RWPE1 (cell line): ENCODE measurements at regions not wholly inside any gene's neighbourhood (a gene's known extent, or its start where the extent isn't known, plus 50 kb on each side); places are given as distances from the start of the nearest gene placed in this dataset.
A peak's percentile ranks its signal among the peaks of the same experiment; 100 is the strongest.

Source experiments
- CTCF ChIA-PET: fragments of 350-600 bp; sonication (Branson Sonifier 250); formaldehyde crosslinking; extraction: SDS; loops from one replicate; lab custom pipeline; 2021; lab: Yijun Ruan, JAX
- POLR2A ChIA-PET: fragments of 400-600 bp; formaldehyde crosslinking; extraction: SDS; loops from one replicate; lab custom pipeline; 2020; ENCODE audit warnings: antibody characterized with exemption; ENCODE audit not compliant: low non-redundant PET; lab: Yijun Ruan, JAX
- DNase-seq: peaks from one replicate; pipeline ENCODE4 v3.0.0; 2012; ENCODE audit warnings: low spot score
- H3K27ac ChIP-seq: fragments of 450-650 bp; 2 replicates; pipeline ENCODE4 v1.5.1; 2017
- CTCF ChIP-seq: fragments of 450-650 bp; conservative IDR thresholded peaks from 2 replicates; pipeline ENCODE4 v1.5.1; 2017; ENCODE audit warnings: low read depth, mild to moderate bottlenecking

GRCh38 chr6:140923048-140923447, 1209.7 kb upstream of the GJE1 start:
- CTCF ChIA-PET, result no interaction called here
- no peak for TF ChIP-seq CTCF
- H3K27ac ChIP-seq, result no peak overlapping the region
- no peak for DNase-seq
- POLR2A ChIA-PET, result no interaction called here

GRCh38 chr6:140921366-140922226, 1211.1 kb upstream of the GJE1 start:
- CTCF ChIA-PET, result interaction anchor here (0.5 to 1.0 kb wide), 8 partner anchors 10 to 1784 kb away, joined by 3 to 7 read pairs (median 3); no protein-coding TSS in a partner anchor
- peak; percentile 57 for DNase-seq

GRCh38 chr6:140917911-140918310, 1214.8 kb upstream of the GJE1 start:
- ChIA-PET POLR2A (no interaction called here), CTCF (interaction anchor here (0.5 kb wide), 1 partner anchor 449 kb away, joined by 3 read pairs; no protein-coding TSS in a partner anchor)
- no peak for DNase-seq
- no peak for TF ChIP-seq CTCF
- H3K27ac ChIP-seq, result no peak overlapping the region

More at GRCh38 chr6:140921366-140922226, 1211.1 kb upstream of the GJE1 start:
- no peak overlapping the region for H3K27ac ChIP-seq
- POLR2A ChIA-PET, result no interaction called here
- peak; percentile 53 for TF ChIP-seq CTCF

GRCh38 chr6:140915551-140915950, 1217.2 kb upstream of the GJE1 start:
- POLR2A ChIA-PET, result no interaction called here

GRCh38 chr6:140915103-140915502, 1217.6 kb upstream of the GJE1 start:
- no peak for TF ChIP-seq CTCF
- POLR2A ChIA-PET, result no interaction called here
- no peak overlapping the region for H3K27ac ChIP-seq
- CTCF ChIA-PET, result interaction anchor here (0.7 kb wide), 1 partner anchor 1511 kb away, joined by 4 read pairs; no protein-coding TSS in a partner anchor
- DNase-seq, result no peak

More at GRCh38 chr6:140915551-140915950, 1217.2 kb upstream of the GJE1 start:
- TF ChIP-seq CTCF, result no peak
- H3K27ac ChIP-seq, result no peak overlapping the region
- CTCF ChIA-PET, result interaction anchor here (0.7 kb wide), 1 partner anchor 1511 kb away, joined by 4 read pairs; no protein-coding TSS in a partner anchor
- no peak for DNase-seq

GRCh38 chr6:140912686-140913085, 1220.0 kb upstream of the GJE1 start:
- POLR2A ChIA-PET, result no interaction called here
- no peak overlapping the region for H3K27ac ChIP-seq
- CTCF ChIA-PET, result no interaction called here
- TF ChIP-seq CTCF, result no peak
- no peak for DNase-seq
